ENCODE measurements at regions not wholly inside any gene's neighbourhood (a gene's known extent, or its start where the extent isn't known, plus 50 kb on each side); places are given as distances from the start of the nearest gene placed in this dataset.
"Not testable (repeated sequence)": the region's sequence is repeated elsewhere in the genome, so short reads cannot be mapped to it uniquely, and the experiment has no call there.

DNA sequence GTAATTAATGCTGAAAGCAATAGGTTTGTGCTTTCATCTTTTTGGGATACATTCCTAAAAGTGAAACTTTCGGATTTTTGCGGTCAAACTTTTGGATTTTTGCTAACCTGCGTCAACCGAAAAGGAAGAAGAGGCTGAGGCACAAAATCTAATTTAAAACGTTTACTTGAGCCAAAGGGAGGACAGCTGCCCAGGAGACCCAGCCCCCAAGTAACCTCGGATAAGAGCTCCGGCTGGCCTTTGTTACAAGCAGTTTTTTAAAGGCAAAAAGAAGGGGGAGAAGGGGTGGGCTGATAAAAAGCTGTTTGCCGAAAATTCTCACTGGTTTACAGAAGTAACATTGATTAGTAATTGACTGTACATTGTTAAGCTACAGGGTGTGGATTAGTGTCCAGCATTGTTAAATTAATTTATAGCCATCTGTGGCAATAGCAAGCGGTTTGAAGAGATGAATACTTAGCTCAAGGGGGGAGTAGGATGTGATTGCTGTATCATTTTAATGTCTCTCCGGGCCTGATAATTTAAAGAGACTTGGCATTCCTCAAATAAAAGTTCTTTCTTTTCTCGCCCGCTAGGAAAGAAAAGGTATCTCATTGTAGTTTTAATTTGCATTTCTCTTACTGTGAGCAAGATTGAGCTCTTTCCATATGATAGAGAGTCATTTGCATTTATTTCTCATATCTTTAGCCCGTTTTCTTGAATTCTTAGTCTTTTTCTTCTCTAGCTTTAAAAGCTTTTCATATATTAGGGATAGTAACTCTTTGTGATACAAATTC lies 59.1 kb upstream of the USP9X start:
- no peak for DNase-seq
- H3K27ac ChIP-seq, result no peak overlapping the region
- intact Hi-C loops (cut with DNase I), result no loop called here
- no peaks in the 10 kb centered on the region for H3K4me1 ChIP-seq
- whole genome bisulfite sequencing, 2 donors, result 74 to 83% methylated on average over 13 of the region's 13 CpGs
- no peak overlapping the region for H3K4me3 ChIP-seq (replicated peaks in 1 of 3)
- H3K9me3 ChIP-seq, result no peaks in the 10 kb centered on the region
- H3K27me3 ChIP-seq, result no peaks in the 10 kb centered on the region
- H3K36me3 ChIP-seq, result no peaks in the 10 kb centered on the region
- TF ChIP-seq, protein P1, sequence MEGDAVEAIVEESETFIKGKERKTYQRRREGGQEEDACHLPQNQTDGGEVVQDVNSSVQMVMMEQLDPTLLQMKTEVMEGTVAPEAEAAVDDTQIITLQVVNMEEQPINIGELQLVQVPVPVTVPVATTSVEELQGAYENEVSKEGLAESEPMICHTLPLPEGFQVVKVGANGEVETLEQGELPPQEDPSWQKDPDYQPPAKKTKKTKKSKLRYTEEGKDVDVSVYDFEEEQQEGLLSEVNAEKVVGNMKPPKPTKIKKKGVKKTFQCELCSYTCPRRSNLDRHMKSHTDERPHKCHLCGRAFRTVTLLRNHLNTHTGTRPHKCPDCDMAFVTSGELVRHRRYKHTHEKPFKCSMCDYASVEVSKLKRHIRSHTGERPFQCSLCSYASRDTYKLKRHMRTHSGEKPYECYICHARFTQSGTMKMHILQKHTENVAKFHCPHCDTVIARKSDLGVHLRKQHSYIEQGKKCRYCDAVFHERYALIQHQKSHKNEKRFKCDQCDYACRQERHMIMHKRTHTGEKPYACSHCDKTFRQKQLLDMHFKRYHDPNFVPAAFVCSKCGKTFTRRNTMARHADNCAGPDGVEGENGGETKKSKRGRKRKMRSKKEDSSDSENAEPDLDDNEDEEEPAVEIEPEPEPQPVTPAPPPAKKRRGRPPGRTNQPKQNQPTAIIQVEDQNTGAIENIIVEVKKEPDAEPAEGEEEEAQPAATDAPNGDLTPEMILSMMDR (IDR thresholded peaks at IDR 0.05), result no peak
- no peak for TF ChIP-seq POLR2A (IDR thresholded peaks at IDR 0.05)

DNA sequence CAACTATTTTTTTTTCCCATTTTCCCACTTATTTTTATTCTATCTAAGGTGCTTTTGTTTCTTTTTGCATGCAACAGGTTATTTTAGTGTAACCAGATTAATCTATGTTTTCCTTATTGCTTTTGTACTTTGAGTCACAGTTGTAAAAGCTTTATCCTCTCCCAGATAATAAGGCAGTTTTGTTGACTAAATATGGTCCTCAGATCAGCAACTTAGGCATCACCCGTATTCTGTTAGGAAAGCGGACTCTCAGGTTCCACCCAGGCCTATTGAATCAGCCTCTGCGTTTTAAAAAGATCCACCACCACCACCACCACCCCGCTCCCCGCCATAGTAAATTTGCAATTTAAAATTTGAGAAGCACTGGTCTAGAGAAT lies 58.6 kb upstream of the USP9X start:
- Histone ChIP-seq H3K4me3 (replicated peaks in 1 of 3) (no peak overlapping the region), H3K4me1 (no peaks in the 10 kb centered on the region), H3K27ac (no peak overlapping the region), H3K9me3 (no peaks in the 10 kb centered on the region), H3K36me3 (no peaks in the 10 kb centered on the region), H3K27me3 (no peaks in the 10 kb centered on the region)
- intact Hi-C loops (cut with DNase I), result no loop called here
- DNase-seq, result no peak
- WGBS, 2 donors, result 96 to 97% methylated on average over 5 of the region's 5 CpGs
- TF ChIP-seq POLR2A (IDR thresholded peaks at IDR 0.05), result no peak
- TF ChIP-seq, protein P1 (IDR thresholded peaks at IDR 0.05), result no peak

DNA sequence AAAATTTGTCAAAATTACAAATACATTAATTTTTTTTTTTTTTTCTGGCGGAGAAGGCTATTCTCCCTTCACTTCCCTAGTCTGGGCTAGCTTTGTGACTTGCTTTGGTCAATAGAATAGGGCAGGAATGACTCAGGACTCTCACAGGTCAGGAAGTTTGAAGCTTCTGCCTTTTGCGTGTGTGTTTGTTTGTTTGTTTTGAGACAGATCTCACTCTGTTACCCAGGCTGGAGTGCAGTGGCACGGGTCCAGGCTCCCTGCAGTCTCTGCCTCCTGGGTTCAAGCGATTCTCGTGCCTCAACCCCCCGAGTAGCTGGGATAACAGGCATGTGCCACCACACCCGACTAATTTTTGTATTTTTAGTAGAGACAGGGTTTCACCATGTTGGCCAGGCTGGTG lies 55.9 kb upstream of the USP9X start:
- H3K4me1 ChIP-seq, result no peaks in the 10 kb centered on the region
- no peaks in the 10 kb centered on the region for H3K9me3 ChIP-seq
- no peaks in the 10 kb centered on the region for H3K36me3 ChIP-seq
- no peak overlapping the region for H3K4me3 ChIP-seq (replicated peaks in 1 of 3)
- H3K27ac ChIP-seq, result no peak overlapping the region
- 70 to 81% methylated on average over 6 to 7 of the region's 7 CpGs for WGBS, 2 donors
- no peak for TF ChIP-seq POLR2A (IDR thresholded peaks at IDR 0.05)
- TF ChIP-seq, protein P1 (IDR thresholded peaks at IDR 0.05), result no peak
- no peaks in the 10 kb centered on the region for H3K27me3 ChIP-seq
- no peak for DNase-seq
- intact Hi-C loops (cut with DNase I), result no loop called here

DNA sequence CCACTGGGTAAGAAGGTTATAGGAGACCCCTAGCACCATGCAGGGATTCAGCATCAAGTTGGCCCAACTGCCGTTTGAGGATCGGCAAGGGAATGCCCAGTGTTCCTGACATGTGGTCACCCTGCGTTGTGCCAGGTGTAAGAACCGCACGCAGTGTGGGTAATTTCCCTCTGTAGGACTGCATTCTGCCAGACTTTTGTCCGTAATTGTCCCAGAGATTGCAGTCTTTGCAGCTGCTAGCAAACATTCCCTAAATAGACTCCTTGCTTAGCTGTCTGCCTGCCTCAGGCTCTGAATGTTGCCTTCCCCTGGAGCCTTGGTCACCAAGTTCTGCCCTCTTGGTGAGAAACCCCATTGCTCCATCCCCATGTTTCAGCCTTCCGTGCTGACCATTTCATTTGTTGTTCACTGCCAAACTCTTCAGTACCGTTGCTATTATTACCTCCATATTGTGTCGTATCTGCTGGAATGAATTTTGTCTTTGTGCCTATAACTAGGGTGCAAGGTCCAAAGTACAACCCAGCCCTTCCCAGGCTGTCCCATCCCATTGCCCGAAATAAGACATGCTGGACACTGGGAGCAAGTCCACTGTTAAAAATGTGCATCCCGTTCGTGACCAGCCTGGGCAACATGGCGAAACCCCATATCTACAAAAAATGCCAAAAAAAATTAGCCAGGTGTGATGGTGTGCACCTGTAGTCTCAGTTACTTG lies 53.8 kb upstream of the USP9X start:
- DNase-seq, result no peak
- H3K4me1 ChIP-seq, result no peaks in the 10 kb centered on the region
- no peaks in the 10 kb centered on the region for H3K36me3 ChIP-seq
- H3K27me3 ChIP-seq, result no peaks in the 10 kb centered on the region
- no peak overlapping the region for H3K4me3 ChIP-seq (replicated peaks in 1 of 3)
- TF ChIP-seq, protein P1 (IDR thresholded peaks at IDR 0.05), result no peak
- no peak for TF ChIP-seq POLR2A (IDR thresholded peaks at IDR 0.05)
- H3K9me3 ChIP-seq, result no peaks in the 10 kb centered on the region
- no peak overlapping the region for H3K27ac ChIP-seq
- intact Hi-C loops (cut with DNase I), result no loop called here
- WGBS, 2 donors, result 94 to 96% methylated on average over 11 to 12 of the region's 13 CpGs

DNA sequence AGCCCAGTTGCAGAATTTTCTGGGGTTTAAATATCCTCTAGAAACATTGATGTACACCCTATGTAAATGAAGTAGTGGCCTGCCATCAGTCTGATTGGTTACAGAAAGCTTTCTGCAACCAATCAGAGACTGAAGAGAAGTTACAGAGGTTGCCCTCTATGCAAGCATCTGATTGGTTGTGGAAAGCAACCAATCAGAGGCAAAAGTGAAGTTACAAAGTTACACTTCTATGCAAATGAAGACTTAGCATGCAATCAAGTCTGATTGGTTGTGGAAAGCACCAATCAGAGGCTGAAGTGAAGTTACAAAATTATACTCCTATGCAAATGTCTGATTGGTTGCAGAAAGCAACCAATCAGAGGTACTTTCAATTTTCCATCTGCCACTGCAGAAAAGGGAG lies 51.9 kb upstream of the USP9X start:
- intact Hi-C loops (cut with DNase I), result no loop called here
- Histone ChIP-seq H3K27ac (no peak overlapping the region), H3K4me1 (no peaks in the 10 kb centered on the region), H3K4me3 (replicated peaks in 1 of 3) (no peak overlapping the region), H3K36me3 (no peaks in the 10 kb centered on the region), H3K9me3 (no peaks in the 10 kb centered on the region), H3K27me3 (no peaks in the 10 kb centered on the region)
- DNase-seq, result no peak
- TF ChIP-seq POLR2A (IDR thresholded peaks at IDR 0.05), result no peak
- TF ChIP-seq, protein P1 (IDR thresholded peaks at IDR 0.05), result no peak

DNA sequence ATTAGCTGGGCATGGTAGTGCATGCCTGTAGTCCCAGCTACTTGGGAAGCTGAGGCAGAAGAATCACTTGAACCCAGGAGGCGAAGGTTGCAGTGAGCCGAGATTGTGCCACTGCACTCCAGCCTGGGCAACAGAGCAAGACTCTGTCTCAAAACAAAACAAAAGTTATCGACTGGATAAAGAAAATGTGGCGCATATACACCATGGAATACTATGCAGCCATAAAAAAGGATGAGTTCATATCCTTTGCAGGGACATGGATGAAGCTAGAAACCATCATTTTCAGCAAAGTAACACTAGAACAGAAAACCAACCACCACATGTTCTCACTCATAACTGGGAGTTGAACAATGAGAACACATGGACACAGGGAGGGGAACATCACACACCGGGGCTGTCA lies 50.3 kb upstream of the USP9X start:
- H3K9me3 ChIP-seq; H3K4me3 ChIP-seq (replicated peaks in 1 of 3); H3K27ac ChIP-seq; H3K36me3 ChIP-seq; H3K27me3 ChIP-seq; DNase-seq; intact Hi-C loops (cut with DNase I); H3K4me1 ChIP-seq: not testable (repeated sequence)
- WGBS, 2 donors, result 95 to 96% methylated on average over 5 of the region's 5 CpGs

Data from thyroid gland (tissue), 4 donors.